ENCODE measurements at regions not wholly inside any gene's neighbourhood (a gene's known extent, or its start where the extent isn't known, plus 50 kb on each side); places are given as distances from the start of the nearest gene placed in this dataset.

DNA sequence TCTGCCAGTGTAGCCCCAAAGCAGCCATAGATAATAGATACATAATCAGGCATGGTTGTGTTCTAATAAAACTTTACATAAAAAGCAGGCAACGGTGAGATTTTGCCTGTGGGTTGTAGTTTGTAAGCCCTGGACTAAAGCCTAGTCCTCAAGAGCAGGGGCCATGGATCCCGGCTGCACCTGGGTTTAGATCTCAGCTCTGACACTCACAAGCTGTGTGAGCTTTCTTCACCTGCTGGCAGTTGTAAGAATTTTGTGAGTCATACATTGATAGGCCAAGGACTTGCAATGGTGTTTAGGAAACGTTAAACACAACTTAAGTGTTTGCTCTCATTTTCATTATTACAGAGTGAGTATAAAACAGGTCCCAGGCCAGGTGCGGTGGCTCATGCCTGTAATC lies 395.8 kb upstream of the TBX3 start:
- no peaks in the 10 kb centered on the region for H3K9me3 ChIP-seq
- no peak overlapping the region for H3K9ac ChIP-seq
- no peaks in the 10 kb centered on the region for H4K20me1 ChIP-seq
- no peaks in the 10 kb centered on the region for H3K36me3 ChIP-seq
- H3K27ac ChIP-seq: no peak overlapping the region
- H3K27me3 ChIP-seq: no peaks in the 10 kb centered on the region
- H3K4me1 ChIP-seq: no peaks in the 10 kb centered on the region
- H3K4me2 ChIP-seq: no peak overlapping the region
- H3K4me3 ChIP-seq: no peak overlapping the region
- TF ChIP-seq Cebpa-rat (IDR thresholded peaks at IDR 0.05): no peak

DNA sequence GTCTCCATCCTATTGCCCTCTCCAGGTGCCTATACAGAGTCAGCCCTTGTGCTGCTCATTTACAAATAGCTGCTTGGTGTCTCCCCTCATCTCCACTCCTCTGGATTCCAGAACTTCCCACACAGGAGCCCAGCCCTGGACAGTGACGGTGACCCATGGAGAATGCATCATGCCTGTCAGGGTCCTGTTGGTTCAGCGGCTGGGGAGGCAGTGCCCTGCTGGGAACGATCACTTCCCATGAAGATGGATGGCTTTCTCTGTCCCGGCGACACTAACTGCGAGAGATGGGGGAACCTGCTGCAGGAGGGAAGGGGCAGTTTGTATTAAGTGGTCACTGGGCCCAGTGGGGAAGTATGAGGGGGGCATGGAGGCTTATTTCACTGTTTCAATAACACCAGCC lies 395.0 kb upstream of the TBX3 start:
- Histone ChIP-seq H3K4me1 (no peaks in the 10 kb centered on the region), H3K4me2 (no peak overlapping the region), H3K27ac (no peak overlapping the region), H3K27me3 (no peaks in the 10 kb centered on the region), H4K20me1 (no peaks in the 10 kb centered on the region), H3K4me3 (no peak overlapping the region), H3K9me3 (no peaks in the 10 kb centered on the region), H3K9ac (no peak overlapping the region), H3K36me3 (no peaks in the 10 kb centered on the region)
- TF ChIP-seq Cebpa-rat (IDR thresholded peaks at IDR 0.05): no peak

DNA sequence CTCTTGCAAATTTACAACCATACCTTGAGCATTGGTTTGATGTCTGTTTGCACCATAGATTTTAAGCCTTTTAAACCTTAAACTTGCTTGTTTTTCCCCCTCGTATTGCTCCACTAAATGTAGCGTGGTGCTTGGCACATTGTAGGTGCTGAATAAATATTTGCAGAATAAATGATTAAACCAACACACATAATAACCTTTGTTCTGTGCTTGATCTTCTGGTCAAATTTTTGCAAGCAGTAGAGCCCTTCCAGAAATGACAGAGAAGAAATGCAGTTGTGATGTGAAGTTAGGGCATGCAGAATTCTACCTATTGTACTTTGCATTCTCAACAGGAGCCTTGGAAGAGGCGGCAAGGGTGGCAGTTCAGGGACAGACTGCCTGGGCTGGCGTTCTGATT lies 394.4 kb upstream of the TBX3 start:
- Histone ChIP-seq H3K27me3 (no peaks in the 10 kb centered on the region), H3K4me1 (no peaks in the 10 kb centered on the region), H3K36me3 (no peaks in the 10 kb centered on the region), H3K9ac (no peak overlapping the region), H3K4me2 (no peak overlapping the region), H3K27ac (no peak overlapping the region), H4K20me1 (no peaks in the 10 kb centered on the region), H3K9me3 (no peaks in the 10 kb centered on the region), H3K4me3 (no peak overlapping the region)
- no peak for TF ChIP-seq Cebpa-rat (IDR thresholded peaks at IDR 0.05)

DNA sequence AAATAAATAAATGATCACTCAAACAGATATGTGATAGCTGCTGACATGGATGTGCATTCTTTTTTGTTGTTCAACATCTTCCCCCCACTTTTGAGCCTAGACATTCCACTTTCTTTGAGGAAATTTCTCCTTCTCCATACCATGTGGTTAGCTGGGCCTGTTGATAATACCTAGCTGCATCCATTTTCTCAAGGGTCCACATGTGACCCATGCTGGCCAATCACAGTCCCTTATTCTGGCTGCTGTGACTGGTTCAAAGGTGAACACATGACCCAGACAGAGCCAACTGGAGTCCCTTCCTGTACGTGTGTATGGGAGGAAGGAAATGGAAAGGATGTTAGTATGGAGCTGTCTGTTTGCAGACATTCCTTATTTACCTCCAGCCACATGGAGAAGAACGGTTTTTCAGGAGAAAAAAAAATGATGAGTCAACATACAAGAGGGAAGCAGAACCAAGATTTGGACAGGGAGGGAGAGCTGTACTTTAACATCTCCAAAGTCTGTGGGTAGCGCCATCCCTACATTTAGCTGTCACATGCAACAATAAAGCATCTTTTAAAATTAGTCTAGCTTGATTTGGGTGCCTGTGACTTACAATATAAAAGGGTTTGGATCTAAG lies 391.7 kb upstream of the TBX3 start:
- Histone ChIP-seq H3K9me3 (no peaks in the 10 kb centered on the region), H3K36me3 (no peaks in the 10 kb centered on the region), H4K20me1 (no peaks in the 10 kb centered on the region), H3K27ac (no peak overlapping the region), H3K4me1 (no peaks in the 10 kb centered on the region), H3K4me2 (no peak overlapping the region), H3K9ac (no peak overlapping the region), H3K4me3 (no peak overlapping the region), H3K27me3 (no peaks in the 10 kb centered on the region)
- no peak for TF ChIP-seq Cebpa-rat (IDR thresholded peaks at IDR 0.05)

DNA sequence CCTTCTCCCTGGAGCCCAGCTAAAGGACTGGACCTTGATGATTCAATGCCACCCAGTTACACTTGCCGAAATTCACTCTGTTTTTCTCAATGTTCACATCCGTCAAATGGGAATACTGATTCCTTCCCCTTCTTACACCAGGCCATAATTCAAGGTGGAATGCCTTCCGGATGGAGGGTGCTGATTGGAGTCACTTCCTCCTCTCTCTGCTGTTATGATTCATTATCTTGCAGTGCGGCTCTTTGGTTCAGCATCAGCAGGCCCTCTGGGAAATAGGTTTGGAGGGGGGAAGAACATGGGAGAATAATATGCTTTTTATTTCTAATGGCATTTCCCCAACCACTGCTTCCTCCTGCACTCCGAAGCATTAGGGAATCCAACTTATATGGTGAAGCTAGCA lies 390.6 kb upstream of the TBX3 start:
- Histone ChIP-seq H3K27ac (no peak overlapping the region), H3K4me2 (no peak overlapping the region), H3K27me3 (no peaks in the 10 kb centered on the region), H3K9me3 (no peaks in the 10 kb centered on the region), H4K20me1 (no peaks in the 10 kb centered on the region), H3K4me3 (no peak overlapping the region), H3K9ac (no peak overlapping the region), H3K36me3 (no peaks in the 10 kb centered on the region), H3K4me1 (no peaks in the 10 kb centered on the region)
- TF ChIP-seq Cebpa-rat (IDR thresholded peaks at IDR 0.05): no peak

DNA sequence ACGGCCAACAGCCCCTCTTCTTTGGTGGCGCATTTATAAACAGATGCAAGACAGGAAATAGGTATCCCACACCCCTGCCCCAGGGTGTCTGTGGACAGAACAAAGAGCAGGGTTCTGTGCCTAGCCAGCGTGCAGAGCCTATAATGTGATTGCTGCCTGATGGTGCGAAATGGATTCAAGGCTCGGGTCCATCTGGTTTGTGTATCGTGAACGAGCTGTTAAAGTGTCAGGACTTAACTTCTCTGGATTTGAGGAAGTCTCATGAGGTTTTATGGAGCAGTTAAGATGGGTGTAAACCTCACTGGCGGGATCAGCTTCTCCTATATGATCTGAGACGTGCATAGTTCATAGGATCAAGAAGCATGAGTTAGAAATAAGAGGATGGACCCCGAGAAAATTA lies 388.7 kb upstream of the TBX3 start:
- H3K36me3 ChIP-seq: no peaks in the 10 kb centered on the region
- no peak overlapping the region for H3K4me3 ChIP-seq
- TF ChIP-seq Cebpa-rat (IDR thresholded peaks at IDR 0.05): no peak
- H3K9ac ChIP-seq: no peak overlapping the region
- no peak overlapping the region for H3K4me2 ChIP-seq
- H3K27me3 ChIP-seq: no peaks in the 10 kb centered on the region
- no peaks in the 10 kb centered on the region for H4K20me1 ChIP-seq
- H3K27ac ChIP-seq: no peak overlapping the region
- no peaks in the 10 kb centered on the region for H3K4me1 ChIP-seq
- no peaks in the 10 kb centered on the region for H3K9me3 ChIP-seq

DNA sequence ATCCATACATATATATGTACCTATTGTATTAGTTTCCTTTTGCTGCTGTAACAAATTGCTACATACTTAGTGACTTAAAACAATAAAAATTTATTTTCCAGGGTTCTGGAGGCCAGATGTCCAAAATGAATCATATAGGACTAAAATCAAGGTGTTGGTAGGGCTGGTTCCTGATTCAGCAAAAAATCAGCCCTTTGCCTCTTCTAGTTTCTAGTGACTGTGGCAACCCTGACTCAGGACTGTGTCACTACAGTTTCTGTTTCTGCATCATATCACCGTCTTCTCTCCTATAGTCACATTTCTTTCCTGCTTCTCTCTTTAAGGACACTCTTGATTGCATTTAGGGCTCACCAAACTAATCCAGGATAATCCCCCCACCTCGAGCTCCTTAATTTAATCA lies 386.3 kb upstream of the TBX3 start:
- H3K4me1 ChIP-seq: no peaks in the 10 kb centered on the region
- no peak for TF ChIP-seq Cebpa-rat (IDR thresholded peaks at IDR 0.05)
- H3K27me3 ChIP-seq: no peaks in the 10 kb centered on the region
- H3K9ac ChIP-seq: no peak overlapping the region
- H3K9me3 ChIP-seq: no peaks in the 10 kb centered on the region
- H3K4me2 ChIP-seq: no peak overlapping the region
- H3K27ac ChIP-seq: no peak overlapping the region
- no peaks in the 10 kb centered on the region for H3K36me3 ChIP-seq
- no peak overlapping the region for H3K4me3 ChIP-seq
- no peaks in the 10 kb centered on the region for H4K20me1 ChIP-seq

DNA sequence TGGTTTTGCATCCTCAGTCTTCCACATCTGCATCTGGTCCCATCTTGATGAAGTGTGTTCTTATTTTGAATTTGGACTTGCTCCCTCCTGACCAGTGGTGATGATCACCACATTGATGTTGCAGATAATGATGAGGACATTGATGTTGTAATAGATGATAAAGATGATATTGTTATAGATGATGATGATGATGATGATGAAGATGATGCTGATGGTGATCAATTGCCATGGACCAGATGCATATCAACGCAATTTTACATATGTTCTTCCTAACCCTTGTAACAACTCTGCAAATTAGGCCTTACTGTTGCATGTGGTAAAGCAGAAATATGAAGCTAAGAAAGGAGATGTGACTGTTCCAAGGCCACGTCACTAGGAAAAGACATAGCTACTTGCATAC lies 380.3 kb upstream of the TBX3 start:
- Histone ChIP-seq H3K4me1 (no peaks in the 10 kb centered on the region), H3K27me3 (no peaks in the 10 kb centered on the region), H3K9me3 (no peaks in the 10 kb centered on the region), H3K36me3 (no peaks in the 10 kb centered on the region), H3K4me2 (no peak overlapping the region), H3K27ac (no peak overlapping the region), H4K20me1 (no peaks in the 10 kb centered on the region), H3K4me3 (no peak overlapping the region), H3K9ac (no peak overlapping the region)
- no peak for TF ChIP-seq Cebpa-rat (IDR thresholded peaks at IDR 0.05)

DNA sequence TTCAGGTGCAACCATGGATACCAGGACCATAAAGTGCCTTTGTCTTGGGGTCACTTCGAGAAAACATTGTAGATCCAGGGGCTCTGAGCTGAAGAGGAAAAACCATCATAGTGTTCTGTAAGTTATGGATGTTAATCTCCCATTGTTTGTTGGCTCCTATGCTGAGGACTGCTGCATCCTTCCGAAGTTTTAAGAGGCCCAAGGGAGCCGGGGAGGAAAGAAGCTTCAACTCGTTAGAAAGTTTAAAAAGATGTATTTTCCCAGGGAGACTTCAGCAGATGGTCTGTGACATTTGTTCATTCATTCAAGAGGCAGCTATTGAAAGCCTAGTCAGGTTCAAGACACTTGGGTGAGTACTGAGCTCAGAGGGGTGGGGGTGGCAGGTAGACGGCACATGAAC lies 378.8 kb upstream of the TBX3 start:
- H4K20me1 ChIP-seq: no peaks in the 10 kb centered on the region
- no peaks in the 10 kb centered on the region for H3K9me3 ChIP-seq
- H3K4me3 ChIP-seq: no peak overlapping the region
- H3K27me3 ChIP-seq: no peaks in the 10 kb centered on the region
- H3K27ac ChIP-seq: no peak overlapping the region
- H3K36me3 ChIP-seq: no peaks in the 10 kb centered on the region
- H3K9ac ChIP-seq: no peak overlapping the region
- no peak overlapping the region for H3K4me2 ChIP-seq
- no peaks in the 10 kb centered on the region for H3K4me1 ChIP-seq
- TF ChIP-seq Cebpa-rat (IDR thresholded peaks at IDR 0.05): no peak

DNA sequence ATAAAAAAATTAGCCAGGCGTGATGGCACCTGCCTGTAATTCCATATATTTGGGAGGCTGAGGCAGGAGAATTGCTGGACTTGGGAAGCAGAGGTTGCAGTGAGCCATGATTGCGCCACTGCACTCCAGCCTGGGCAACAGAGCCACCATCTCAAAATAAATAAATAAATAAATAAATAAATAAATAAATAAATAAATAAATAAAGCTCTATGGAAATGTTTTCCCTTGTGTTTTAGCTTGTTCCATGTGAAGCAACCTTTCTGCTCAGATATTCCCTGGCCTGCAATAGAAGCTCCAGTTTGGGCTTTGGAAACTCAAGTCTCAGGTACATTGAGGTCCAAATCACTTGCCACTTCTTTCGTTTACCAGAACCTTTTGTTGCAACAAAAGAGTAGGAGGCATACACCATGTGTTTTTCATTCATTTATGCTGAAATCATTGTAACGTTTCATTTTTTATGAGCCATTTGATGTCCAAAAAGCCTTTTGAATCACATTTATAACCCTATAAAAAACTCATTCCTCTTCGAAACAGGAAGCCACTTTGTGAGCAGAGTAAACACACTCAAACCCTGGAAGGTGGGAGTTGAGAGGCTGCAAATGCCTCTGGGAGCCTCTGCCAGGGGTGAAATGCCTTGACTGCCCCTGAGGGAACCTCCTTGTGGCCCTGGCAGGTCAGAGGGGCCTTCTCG lies 376.6 kb upstream of the TBX3 start:
- Histone ChIP-seq H3K9ac (no peak overlapping the region), H3K4me2 (no peak overlapping the region), H3K4me3 (no peak overlapping the region), H3K27ac (no peak overlapping the region), H3K27me3 (no peaks in the 10 kb centered on the region), H3K4me1 (no peaks in the 10 kb centered on the region), H4K20me1 (no peaks in the 10 kb centered on the region), H3K9me3 (no peaks in the 10 kb centered on the region), H3K36me3 (no peaks in the 10 kb centered on the region)
- no peak for TF ChIP-seq Cebpa-rat (IDR thresholded peaks at IDR 0.05)

DNA sequence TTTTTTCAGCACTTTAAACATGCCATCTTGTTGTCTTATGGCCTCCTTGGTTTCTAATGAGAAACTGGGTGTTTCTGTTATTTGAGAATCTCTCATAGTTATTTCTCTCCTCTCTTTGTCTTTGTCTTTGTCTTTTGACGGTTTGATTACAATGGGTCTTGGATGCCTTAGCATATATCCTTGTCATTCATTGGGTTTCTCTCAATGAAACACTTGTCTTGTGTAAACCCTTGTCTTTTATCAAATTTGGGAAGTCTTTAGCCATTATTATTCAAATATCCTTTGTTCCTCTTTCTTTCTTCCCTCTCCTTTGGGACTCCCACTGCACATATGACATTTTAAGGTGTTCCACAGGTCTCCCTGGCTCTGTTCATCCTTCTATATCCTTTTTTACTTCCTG lies 373.5 kb upstream of the TBX3 start:
- no peak overlapping the region for H3K4me3 ChIP-seq
- no peak overlapping the region for H3K9ac ChIP-seq
- no peaks in the 10 kb centered on the region for H4K20me1 ChIP-seq
- H3K4me1 ChIP-seq: 0 out of 2 replicates have a peak, but pooled peaks cover 5% of the 10 kb centered on the region
- no peaks in the 10 kb centered on the region for H3K9me3 ChIP-seq
- H3K36me3 ChIP-seq: no peaks in the 10 kb centered on the region
- no peak for TF ChIP-seq Cebpa-rat (IDR thresholded peaks at IDR 0.05)
- H3K27ac ChIP-seq: no peak overlapping the region
- no peaks in the 10 kb centered on the region for H3K27me3 ChIP-seq
- H3K4me2 ChIP-seq: no peak overlapping the region

Data from BLaER1 (cell line).